Activated naive CD4-positive, alpha-beta T cell treated with anti-CD3 and anti-CD28 coated beads, Interleukin-2, amount 10 ng/mL, durations not matched to agents 7 days and 5 days (primary cell): ENCODE measurements at regions not wholly inside any gene's neighbourhood (a gene's known extent, or its start where the extent isn't known, plus 50 kb on each side); places are given as distances from the start of the nearest gene placed in this dataset.

Source experiments
- CTCF ChIA-PET: fragments of 350-600 bp; sonication (Branson Sonifier 250); formaldehyde crosslinking; loops from one replicate; lab custom pipeline; 2021; ENCODE audit warnings: antibody characterized with exemption; lab: Charles Lee
- DNase-seq: peaks from one replicate; pipeline ENCODE4 v3.0.0-alpha.2; 2020
- H3K27ac Mint-ChIP-seq: one replicate; pipeline ENCODE4 v1.8.0; 2021; ENCODE audit warnings: mild to moderate bottlenecking, moderate library complexity, mixed read lengths
- H3K27me3 Mint-ChIP-seq: one replicate; pipeline ENCODE4 v1.8.0; 2021; ENCODE audit warnings: mild to moderate bottlenecking, mixed read lengths
- H3K36me3 Mint-ChIP-seq: one replicate; pipeline ENCODE4 v1.8.0; 2021; ENCODE audit warnings: mixed read lengths
- H3K4me1 Mint-ChIP-seq: one replicate; pipeline ENCODE4 v1.8.0; 2021; ENCODE audit warnings: mixed read lengths
- H3K4me3 Mint-ChIP-seq: one replicate; pipeline ENCODE4 v1.8.0; 2021; ENCODE audit warnings: mild to moderate bottlenecking, moderate library complexity, mixed read lengths
- H3K9me3 Mint-ChIP-seq: one replicate; pipeline ENCODE4 v1.8.0; 2021; ENCODE audit warnings: mixed read lengths

DNA sequence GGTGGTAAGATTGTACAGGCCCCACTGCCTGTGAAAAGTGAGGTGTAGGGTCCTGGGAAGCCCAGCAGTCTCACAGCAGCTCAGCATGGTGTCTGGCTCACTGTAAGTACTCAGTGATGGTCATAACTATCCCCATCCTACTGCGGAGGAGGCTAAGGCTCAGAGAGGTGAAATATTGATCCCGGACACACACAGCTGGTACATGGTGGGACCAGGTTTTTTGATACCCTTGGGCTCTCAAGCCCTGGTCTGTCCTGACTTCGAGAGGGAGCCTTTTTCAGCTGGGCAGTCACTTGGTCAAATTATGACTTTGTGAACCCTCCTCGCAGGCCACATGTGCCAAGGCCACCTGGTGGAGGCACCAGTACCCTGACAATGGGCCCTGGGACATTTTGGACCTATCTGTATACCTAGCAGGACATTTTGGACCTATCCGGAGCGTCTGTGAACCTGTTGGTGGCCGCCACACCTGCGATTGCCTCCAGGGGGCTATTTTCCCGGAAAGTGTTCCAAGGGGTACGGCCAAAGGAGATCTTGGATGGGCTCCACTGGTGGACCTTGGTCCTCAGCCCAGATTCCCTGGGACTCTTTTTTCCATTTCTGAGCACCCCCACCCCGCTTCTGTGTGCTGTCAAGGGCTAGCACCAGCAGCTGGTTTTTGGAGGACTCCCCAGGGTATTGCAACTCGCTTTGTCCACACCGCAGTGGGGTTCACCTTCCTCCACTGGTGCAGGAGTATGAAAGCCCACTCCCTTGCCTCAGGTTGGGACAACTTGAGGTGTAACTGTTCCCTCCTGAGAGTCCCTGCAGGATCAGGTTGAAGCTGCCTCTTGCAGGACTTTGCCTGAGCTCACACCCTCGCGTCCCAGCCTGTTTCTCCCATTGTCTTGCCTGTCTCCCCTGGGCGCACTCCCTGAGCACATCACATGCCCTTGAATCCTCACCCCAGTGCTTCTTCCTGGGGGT is 83.6 kb upstream of the NKD1 start:
- Mint-ChIP-seq H3K9me3 (no peaks in the 10 kb centered on the region), H3K27ac (no peak overlapping the region), H3K36me3 (no peaks in the 10 kb centered on the region), H3K4me3 (no peak overlapping the region), H3K4me1 (peaks cover 3% of the 10 kb centered on the region), H3K27me3 (peaks cover 44% of the 10 kb centered on the region)
- DNase-seq: no peak
- CTCF ChIA-PET: no interaction called here

GRCh38 chr16:50463581-50464324 is 84.4 kb upstream of the NKD1 start:
- Mint-ChIP-seq H3K27ac (no peak overlapping the region), H3K36me3 (no peaks in the 10 kb centered on the region), H3K27me3 (peaks cover 35% of the 10 kb centered on the region), H3K4me3 (no peak overlapping the region), H3K9me3 (no peaks in the 10 kb centered on the region), H3K4me1 (peaks cover 3% of the 10 kb centered on the region)
- no peak for DNase-seq
- CTCF ChIA-PET: no interaction called here

DNA sequence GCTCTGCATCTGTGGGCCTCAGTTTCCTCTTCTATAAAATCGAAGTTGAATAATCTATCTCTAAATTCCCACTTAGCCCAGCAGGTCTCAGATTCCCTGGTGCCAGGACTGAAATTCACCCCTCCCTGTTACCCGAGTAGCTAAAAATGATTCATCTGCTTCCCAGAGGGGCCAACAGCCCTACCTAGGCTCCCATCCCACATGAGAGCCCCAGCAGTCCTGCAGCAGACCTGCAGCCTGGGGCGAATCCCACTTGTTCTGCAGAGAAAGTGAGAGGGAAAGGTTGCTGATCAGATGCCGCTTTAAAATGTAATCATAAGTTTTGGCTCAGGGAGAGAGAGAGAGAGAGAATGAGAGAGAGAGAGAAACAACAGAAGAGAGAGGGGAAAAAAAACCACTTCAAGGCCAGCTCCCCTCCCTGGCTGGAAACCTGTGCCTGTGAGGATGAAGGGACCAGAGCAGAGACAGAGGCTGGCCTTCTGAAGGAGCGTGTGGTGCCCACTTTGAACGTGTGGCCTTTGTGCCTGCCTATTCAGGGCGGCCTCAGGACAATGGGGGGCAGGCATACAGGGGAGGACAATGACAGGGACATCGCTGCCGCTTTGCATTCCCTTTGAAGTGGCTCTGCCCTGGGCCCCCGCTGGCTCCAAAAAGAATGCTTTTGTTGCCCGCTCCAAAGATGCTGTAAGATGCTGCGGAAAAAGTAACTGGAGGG is 85.2 kb upstream of the NKD1 start:
- Mint-ChIP-seq H3K27ac (no peak overlapping the region), H3K4me3 (no peak overlapping the region), H3K4me1 (peaks cover under 1% of the 10 kb centered on the region), H3K9me3 (no peaks in the 10 kb centered on the region), H3K27me3 (peaks cover 30% of the 10 kb centered on the region), H3K36me3 (no peaks in the 10 kb centered on the region)
- DNase-seq: no peak
- CTCF ChIA-PET: no interaction called here

- Mint-ChIP-seq H3K27me3 (peaks cover 24% of the 10 kb centered on the region), H3K36me3 (no peaks in the 10 kb centered on the region), H3K4me3 (no peak overlapping the region), H3K9me3 (no peaks in the 10 kb centered on the region), H3K4me1 (peaks cover 10% of the 10 kb centered on the region), H3K27ac (no peak overlapping the region)
- no peak for DNase-seq
- CTCF ChIA-PET: no interaction called here
Observed at GRCh38 chr16:50461400-50461760, 86.8 kb upstream of the NKD1 start.

DNA sequence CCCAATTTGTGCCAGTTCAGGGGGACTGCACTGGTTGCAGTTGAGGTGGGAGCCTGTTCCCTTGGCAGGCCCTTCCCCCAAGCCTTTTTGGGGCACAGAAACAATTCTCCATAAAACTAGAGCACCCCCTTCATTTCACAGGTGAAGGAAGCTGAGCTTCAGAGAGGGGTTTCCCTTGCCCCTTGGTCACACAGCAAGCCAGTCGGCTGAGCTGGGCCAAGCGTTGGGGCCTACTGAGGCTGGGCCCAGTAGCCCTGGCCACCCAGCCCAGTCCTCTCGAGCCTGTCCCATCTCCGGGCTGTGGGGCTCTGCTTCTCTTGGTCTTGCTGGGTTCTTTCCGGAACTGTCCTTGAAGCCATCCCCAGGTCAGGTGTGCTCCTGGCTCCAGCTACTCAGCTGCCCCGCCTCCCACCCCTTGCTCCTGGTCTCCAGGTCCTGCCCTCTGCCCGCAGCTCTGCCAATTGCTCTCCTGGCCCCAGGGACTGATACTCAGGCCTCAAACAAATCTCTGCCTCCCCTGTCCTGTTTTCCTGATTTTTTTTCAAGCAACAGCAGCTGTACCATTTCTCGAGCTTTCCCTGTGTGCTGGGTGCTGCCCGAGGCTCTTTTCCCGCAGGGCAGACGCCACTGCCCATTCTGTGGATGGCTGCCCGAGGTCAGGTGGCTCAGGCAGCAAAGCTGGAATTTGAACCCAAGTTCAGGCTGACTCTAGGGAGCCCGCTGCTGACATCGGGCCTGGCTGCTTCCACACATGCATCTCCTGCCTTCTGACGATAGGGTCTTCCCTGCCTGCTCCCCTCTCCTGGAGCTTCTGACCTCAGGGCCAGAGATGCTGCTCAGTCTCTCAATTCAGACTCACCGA is 87.4 kb upstream of the NKD1 start:
- Mint-ChIP-seq H3K9me3 (no peaks in the 10 kb centered on the region), H3K27ac (no peak overlapping the region), H3K27me3 (peaks cover 22% of the 10 kb centered on the region), H3K4me3 (no peak overlapping the region), H3K4me1 (peaks cover 10% of the 10 kb centered on the region), H3K36me3 (no peaks in the 10 kb centered on the region)
- CTCF ChIA-PET: no interaction called here
- no peak for DNase-seq

GRCh38 chr16:50459496-50460080 is 88.6 kb upstream of the NKD1 start:
- DNase-seq: no peak
- Mint-ChIP-seq H3K4me1 (peaks cover 10% of the 10 kb centered on the region), H3K27me3 (peaks cover 19% of the 10 kb centered on the region), H3K27ac (no peak overlapping the region), H3K4me3 (no peak overlapping the region), H3K36me3 (no peaks in the 10 kb centered on the region), H3K9me3 (no peaks in the 10 kb centered on the region)
- CTCF ChIA-PET: no interaction called here

DNA sequence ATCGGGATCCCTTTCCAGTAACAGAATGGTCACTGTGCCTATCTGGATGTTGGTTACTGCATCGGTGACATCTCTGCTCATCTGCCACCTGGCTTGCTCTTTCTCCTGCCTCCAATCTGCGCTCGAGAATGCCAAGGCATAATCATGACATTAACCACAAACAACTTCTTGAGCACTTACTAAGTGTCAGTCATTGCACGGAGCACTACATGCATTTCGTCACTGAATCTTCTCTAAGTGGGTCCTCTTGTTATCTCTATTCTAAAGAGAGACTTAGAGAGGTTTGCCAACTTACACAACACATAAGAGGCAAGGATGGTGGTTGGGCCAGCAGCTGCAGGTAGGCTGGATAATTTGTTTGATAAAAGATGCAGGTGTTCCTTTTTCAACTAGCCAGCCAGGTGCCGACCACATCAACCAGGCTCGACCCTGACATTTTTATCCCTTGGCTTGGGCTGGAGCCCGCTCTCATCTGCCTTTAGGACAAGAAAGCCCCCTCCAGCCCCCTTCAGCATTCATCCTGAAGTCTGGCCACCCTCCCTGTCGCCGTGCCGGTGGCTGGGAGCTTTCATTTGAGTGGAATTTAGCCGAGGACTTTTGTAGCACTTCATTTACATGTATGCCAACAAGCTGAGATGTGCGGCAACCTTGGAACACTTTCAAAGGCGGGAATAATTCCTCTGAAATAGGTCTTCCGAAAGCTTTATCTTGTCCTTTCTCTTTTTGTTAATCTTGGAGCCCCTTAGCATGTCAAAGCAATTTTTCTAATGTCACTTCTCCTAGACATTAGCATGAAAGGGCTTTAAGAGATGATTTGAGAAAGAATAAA is 89.3 kb upstream of the NKD1 start:
- CTCF ChIA-PET: no interaction called here
- DNase-seq: no peak
- Mint-ChIP-seq H3K27ac (no peak overlapping the region), H3K36me3 (no peaks in the 10 kb centered on the region), H3K4me3 (no peak overlapping the region), H3K9me3 (no peaks in the 10 kb centered on the region), H3K27me3 (peaks cover 21% of the 10 kb centered on the region), H3K4me1 (peaks cover 10% of the 10 kb centered on the region)

- H3K27ac Mint-ChIP-seq: no peak overlapping the region
- H3K36me3 Mint-ChIP-seq: no peaks in the 10 kb centered on the region
- H3K9me3 Mint-ChIP-seq: no peaks in the 10 kb centered on the region
- H3K27me3 Mint-ChIP-seq: peaks cover 21% of the 10 kb centered on the region
- CTCF ChIA-PET: no interaction called here
- H3K4me1 Mint-ChIP-seq: peaks cover 10% of the 10 kb centered on the region
- H3K4me3 Mint-ChIP-seq: no peak overlapping the region
- DNase-seq: no peak
Observed at GRCh38 chr16:50457979-50458491, 89.2 kb upstream of the BRD7 start.

- Mint-ChIP-seq H3K4me3 (no peak overlapping the region), H3K36me3 (no peaks in the 10 kb centered on the region), H3K27me3 (peaks cover 21% of the 10 kb centered on the region), H3K27ac (no peak overlapping the region), H3K4me1 (peaks cover 10% of the 10 kb centered on the region), H3K9me3 (no peaks in the 10 kb centered on the region)
- CTCF ChIA-PET: interaction anchor here (0.6 kb wide), 2 partner anchors 58 to 435 kb away, joined by 3 read pairs; no protein-coding TSS in a partner anchor
- DNase-seq: no peak
Observed at GRCh38 chr16:50457423-50457822, 88.6 kb upstream of the BRD7 start.

DNA sequence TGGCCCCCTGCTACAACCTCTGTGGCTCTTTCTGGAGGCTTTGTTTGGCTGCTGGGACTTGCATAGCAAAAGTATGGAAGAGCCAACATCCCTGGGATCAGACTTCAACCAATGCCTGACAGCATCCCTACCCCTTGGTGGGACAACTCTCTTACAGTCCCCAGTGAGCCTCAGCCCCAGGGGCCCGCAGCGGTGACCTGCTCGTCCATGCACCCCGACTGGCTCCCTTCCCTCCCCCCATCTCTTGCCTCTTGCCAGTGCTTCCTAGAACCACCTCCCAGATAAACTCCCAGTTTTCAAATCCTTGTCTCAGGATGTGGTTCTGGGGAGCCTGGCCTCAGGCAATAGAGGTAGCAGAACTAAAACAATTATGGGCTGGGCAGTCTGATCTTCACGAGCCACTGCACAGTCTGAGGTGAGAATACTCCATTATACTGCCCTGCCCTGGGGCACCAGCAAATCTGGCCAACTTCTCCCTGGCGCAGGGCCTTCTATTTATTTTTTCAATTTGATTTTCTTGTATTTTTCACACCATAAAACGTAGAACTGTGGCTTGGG is 86.6 kb upstream of the BRD7 start:
- no peaks in the 10 kb centered on the region for H3K9me3 Mint-ChIP-seq
- no peak overlapping the region for H3K27ac Mint-ChIP-seq
- H3K36me3 Mint-ChIP-seq: no peaks in the 10 kb centered on the region
- no peak overlapping the region for H3K4me3 Mint-ChIP-seq
- H3K27me3 Mint-ChIP-seq: peaks cover 24% of the 10 kb centered on the region
- CTCF ChIA-PET: no interaction called here
- peaks cover 10% of the 10 kb centered on the region for H3K4me1 Mint-ChIP-seq
- DNase-seq: no peak

DNA sequence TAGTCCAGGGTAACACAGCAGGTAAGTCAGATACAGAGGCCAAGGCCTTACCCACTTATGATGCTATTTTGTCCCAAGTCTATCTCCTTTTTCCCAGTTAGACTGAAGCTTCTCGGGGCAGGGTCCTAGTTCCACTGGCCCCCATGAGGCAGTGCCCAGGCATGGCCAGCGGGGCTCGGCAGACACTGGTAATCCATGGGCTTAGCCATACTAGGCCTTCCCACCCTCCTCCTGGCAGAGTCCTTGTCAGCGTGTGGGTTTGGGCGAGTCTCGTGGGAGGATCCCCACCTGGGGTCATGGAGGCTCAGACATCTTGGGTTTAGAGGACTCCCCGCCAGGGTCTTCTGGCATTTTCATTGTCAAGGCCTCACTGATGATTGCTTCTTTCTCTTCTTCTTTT is 84.7 kb upstream of the BRD7 start:
- no peak overlapping the region for H3K4me3 Mint-ChIP-seq
- H3K9me3 Mint-ChIP-seq: no peaks in the 10 kb centered on the region
- H3K27me3 Mint-ChIP-seq: peaks cover 33% of the 10 kb centered on the region
- no peak for DNase-seq
- peaks cover 10% of the 10 kb centered on the region for H3K4me1 Mint-ChIP-seq
- CTCF ChIA-PET: no interaction called here
- H3K27ac Mint-ChIP-seq: no peak overlapping the region
- no peaks in the 10 kb centered on the region for H3K36me3 Mint-ChIP-seq

DNA sequence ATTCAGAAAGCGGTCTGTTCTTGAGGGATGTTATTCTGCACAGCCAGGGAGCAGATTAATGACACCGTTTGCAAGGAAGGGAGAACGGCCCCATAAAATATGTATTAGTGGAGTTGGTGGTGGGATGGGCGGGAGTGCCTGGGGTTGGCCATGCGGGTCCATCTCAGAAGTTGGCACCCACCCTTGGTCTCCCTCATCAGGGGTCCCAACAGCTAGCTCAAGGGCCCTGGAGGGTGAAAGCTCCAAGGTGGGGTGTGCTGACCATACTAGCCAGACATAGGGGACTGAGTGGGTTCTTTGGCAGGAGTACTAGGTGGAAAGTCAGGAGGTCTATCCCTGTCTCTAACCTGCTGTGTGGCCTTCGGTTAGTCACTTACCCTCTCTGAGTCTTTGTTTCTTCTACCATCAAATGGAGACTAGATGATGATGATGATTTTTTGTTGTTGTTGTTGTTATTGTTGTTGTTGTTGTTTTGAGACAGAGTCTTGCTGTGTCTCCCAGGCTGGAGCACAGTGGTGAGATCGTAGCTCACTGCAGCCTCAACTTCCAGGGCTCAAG is 83.2 kb upstream of the BRD7 start:
- Mint-ChIP-seq H3K4me1 (peaks cover under 1% of the 10 kb centered on the region), H3K27me3 (peaks cover 37% of the 10 kb centered on the region), H3K27ac (no peak overlapping the region), H3K4me3 (no peak overlapping the region), H3K36me3 (no peaks in the 10 kb centered on the region), H3K9me3 (no peaks in the 10 kb centered on the region)
- CTCF ChIA-PET: no interaction called here
- no peak for DNase-seq
